ENCODE measurements at regions not wholly inside any gene's neighbourhood (a gene's known extent, or its start where the extent isn't known, plus 50 kb on each side); places are given as distances from the start of the nearest gene placed in this dataset.

- DNase-seq = no peak
Measured at GRCh38 chr18:51726614-51727013, 529.1 kb upstream of the MEX3C start.

GRCh38 chr18:51727780-51728179 is 530.3 kb upstream of the MEX3C start:
- no peak for DNase-seq

DNA sequence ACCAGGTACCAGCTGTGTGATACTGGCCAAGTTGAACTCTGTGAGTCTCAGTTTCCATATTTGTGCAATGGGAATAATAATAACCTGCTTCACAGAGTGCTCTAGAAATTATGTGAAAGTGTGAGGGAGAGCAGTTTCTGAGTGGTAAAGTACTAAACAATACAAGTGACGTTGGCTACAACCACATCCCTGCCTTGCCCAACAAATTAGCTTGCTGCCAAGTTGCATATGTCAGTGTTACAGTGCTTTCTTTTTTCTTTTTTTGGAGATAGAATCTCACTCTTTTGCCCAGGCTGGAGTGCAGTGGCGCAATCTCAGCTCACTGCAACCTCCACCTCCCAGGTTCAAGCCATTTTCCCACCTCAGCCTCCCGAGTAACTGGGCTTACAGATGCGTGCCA is 533.6 kb upstream of the MEX3C start:
- DNase-seq = no peak

DNA sequence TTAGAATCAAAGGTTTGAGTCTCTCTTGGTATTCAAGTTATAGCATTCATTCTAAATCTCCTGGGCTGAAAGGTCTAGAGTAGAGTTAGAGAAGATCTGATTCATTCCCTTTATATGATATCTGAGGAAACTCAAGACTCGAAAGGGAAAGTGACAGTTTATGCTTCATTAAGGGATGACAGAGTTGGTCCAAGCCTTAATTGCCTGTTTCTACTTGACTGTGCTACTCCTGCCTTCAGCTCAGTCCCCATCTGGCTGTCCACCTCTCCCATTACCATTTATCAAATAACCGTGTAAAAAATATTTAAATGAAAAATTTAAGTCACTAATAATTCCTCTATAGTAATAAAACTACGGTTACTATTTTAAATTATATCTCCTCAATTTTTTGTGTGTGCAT is 537.1 kb upstream of the MEX3C start:
- no peak for DNase-seq

GRCh38 chr18:51739044-51739666 is 541.7 kb upstream of the MEX3C start:
- DNase-seq = no peak

DNA sequence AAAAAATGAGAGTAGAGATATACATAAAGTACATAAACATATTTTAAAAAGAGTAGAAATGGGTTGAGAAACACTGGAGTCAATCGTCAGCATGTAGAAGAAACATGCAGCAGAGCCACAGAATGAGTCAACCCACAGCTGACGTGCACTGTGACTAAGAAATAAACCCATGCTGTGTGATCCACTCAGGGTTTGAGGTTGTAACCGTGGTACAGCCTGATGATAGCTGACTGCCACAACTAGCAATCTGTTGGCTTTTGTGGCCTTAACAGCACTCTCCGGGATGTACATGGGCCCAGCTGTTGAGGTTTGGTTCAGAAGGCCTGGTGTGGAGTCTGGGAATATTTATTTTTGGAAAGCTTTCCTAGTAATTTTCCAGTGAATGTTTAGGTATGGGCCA is 554.4 kb upstream of the MEX3C start:
- no peak for DNase-seq

DNA sequence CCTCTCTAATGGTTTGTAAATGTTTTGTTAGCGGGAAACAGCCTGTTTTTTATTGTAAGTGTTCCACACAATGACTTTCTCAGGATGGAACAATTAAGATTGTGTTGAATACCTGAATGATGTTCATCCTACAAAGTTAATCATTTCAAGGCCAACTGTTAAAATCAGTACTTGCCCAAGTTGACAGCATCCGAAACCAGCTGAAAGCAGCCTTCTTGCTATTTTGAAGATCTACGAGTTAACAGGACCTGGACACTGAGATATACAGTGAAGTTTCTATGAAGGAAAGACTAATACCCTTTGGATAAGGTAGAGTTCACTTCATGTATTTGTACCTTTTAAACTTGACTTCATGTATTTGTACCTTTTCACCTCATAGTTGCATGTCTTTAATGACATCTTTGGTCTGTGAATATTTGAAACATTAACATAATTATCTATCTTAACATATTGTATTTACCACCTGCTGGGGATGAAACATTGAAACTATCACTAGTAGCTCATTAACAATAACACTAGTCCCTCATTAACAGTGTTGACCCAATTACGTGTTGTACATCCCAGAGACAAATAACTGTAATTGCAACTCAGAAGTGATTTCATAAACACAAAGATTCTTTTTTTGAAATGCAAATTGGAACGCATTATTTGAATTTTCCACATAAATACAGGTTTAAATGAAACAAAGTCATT is 556.0 kb upstream of the MEX3C start:
- DNase-seq = no peak

GRCh38 chr18:51754566-51754965 is 557.1 kb upstream of the MEX3C start:
- peak; percentile 31 for DNase-seq

- DNase-seq = no peak
Measured at GRCh38 chr18:51757255-51757924, 559.9 kb upstream of the MEX3C start.

- no peak for DNase-seq
Measured at GRCh38 chr18:51762373-51762772, 564.9 kb upstream of the MEX3C start.

DNA sequence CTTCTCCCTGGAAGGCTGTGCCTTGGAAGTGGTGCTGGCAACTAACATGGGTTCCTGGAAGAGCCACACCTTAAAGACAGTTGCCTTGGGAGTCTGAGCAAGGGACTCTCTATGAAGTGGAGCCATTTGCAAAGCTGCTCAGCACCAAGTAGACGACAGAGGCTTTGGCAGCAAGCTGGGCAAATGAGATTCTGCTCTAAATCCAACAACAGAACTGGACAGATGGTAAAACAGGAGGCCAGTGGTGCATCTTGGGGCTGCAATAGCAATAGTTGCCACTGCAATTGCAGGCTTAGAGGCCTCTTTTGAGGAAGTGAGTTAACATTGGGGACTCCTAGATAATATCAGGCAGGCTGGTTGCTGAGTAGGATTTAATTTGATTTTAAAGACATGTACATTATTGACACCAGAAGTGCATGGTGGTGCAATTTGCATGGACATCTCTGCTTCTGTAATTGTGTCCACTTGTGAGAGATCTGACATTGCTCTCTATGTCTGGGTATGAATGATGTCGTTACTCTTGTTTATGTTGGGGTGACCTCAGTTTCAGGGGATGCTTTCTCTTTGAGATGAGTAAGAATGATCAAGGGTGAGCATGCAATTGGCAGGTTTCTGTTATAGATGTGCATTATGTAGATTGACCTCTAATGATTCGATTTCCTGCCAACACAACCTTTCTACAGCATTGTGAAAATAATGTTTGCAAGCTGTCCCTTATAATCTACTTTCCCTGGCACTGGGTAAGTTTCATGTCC is 568.3 kb upstream of the MEX3C start:
- DNase-seq = no peak

DNA sequence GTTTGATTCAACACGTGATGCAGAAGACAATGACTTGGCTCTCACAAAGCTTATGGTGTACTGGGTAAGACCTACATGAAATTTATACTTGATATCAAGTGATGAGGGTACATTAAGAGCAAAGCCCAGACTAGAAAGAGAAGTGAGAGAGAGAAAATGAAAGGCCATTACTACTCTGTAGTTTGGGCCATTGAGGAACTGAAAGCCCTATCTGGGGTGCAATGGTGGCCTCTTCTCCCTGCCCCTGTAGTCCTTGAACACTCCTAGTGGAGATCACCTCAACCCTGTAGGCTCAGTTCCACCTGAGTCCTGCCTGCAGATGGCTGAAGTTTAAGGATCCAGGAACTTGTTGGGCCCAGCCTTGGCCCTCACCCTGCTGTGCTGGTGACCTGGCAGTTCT is 569.8 kb upstream of the MEX3C start:
- no peak for DNase-seq

DNA sequence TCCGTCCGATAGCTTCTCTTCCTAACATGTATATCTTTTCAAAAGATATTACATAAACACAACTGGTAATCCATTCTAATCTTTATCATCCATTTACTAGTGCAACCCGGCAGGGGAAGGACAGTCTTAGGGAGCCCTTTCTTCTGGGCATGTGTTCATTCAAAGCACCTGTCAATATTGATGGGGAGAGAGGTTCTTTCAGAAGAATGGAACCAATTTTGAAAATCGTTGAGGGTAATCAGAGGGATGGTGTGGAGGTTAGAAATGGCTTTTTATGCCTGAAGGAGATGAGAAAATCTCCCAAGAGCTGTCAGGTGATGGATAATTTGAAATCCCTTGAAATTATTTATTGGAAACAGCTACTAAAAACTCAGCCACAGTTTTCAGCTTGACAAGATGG is 561.9 kb upstream of the DCC start:
- no peak for DNase-seq

DNA sequence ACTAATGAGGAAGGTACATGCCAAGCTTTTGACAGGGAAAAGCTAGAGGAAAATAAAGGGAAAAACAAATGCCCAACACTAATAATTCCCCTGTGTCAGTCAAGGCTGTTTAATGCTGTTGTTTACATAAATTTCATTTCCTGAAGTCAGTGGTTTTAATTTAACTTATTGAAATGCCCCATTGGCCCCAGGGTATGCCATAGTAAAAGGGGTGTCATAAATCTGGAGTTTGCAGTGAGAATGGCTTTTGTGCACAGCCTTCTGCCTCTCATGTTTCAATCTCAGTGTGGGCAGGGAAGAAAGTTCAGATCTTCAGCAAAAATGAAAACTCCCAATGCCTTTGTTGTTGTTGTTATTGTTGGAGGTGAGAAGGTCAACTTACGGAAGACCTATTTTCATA is 550.1 kb upstream of the DCC start:
- DNase-seq = peak; percentile 49

- no peak for DNase-seq
Measured at GRCh38 chr18:51801514-51801913, 538.5 kb upstream of the DCC start.

GRCh38 chr18:51802569-51803428 is 537.2 kb upstream of the DCC start:
- no peak for DNase-seq

DNA sequence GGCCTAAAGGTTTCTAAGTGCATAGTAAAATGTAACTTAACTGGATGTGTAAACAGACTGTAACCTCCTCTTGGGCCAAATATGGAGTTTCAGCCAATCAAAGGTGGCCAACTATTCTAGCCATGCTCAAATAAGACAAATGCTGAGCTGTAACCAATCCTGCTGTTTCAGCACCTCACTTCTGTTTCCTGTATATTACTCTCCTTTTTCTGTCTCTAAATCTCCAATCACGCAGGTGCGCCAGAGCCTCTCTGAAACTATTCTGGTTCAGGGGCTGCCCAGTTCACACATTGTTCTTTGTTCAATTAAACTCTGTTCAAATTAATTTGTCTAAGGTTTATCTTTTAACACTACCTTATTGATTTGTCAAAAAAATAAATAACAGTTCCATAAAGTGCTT is 532.7 kb upstream of the DCC start:
- no peak for DNase-seq

GRCh38 chr18:51811883-51812282 is 528.1 kb upstream of the DCC start:
- no peak for DNase-seq

GRCh38 chr18:51813740-51814139 is 526.3 kb upstream of the DCC start:
- no peak for DNase-seq

DNA sequence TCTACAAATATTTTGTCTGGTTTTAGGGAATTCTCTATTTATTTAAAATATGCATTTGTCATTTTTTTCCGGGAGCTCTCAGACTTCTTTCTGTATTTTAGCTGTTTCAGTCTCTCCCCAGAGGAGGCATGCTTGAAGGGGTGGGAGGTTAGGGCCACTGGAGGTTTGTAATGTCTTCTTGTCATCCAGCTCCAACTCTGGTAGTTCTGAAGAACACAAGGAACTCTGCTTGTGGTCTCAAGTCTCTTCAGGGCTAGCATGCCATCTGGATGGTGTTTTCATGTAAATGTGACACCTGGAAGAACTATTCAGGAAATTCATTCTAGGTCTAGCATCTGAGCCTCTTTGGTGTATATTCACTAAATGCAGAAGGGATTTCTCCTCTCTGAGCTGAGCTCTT is 518.4 kb upstream of the DCC start:
- no peak for DNase-seq

DNA sequence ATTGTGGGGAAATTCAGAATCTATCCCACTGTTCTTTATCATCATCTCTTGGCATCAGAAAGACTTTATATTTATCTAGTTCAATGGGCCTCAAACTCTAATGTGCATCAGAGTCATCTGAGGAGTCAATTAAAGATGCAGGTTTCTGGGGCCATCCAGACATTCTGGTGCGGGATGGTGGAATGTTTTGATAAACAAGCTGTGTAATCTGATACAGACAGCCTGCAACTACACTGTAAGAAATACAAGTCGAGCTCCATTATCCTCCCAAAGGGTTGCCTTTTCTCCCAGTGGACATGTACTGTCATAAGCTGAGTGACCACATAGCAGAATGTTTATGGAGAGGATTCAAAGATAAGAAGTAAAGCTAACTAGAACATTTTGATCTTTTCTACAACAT is 515.3 kb upstream of the DCC start:
- DNase-seq = peak; percentile 33

- DNase-seq = no peak
Measured at GRCh38 chr18:51833850-51834249, 506.1 kb upstream of the DCC start.

Data from renal pelvis (tissue), 1 donor.